ENCODE measurements at regions not wholly inside any gene's neighbourhood (a gene's known extent, or its start where the extent isn't known, plus 50 kb on each side); places are given as distances from the start of the nearest gene placed in this dataset.

GRCh38 chr12:127284021-127284420 is 982.9 kb upstream of the TMEM132C start:
- Histone ChIP-seq H3K4me1 (no peaks in the 10 kb centered on the region), H3K9me3 (no peaks in the 10 kb centered on the region), H3K27ac (no peak overlapping the region)

GRCh38 chr12:127284870-127285431 is 982.0 kb upstream of the TMEM132C start:
- Histone ChIP-seq H3K9me3 (no peaks in the 10 kb centered on the region), H3K27ac (no peak overlapping the region), H3K36me3 (no peaks in the 10 kb centered on the region), H3K27me3 (no peaks in the 10 kb centered on the region), H3K4me1 (no peaks in the 10 kb centered on the region), H3K4me3 (no peak overlapping the region)
- TF ChIP-seq POLR2A (IDR thresholded peaks at IDR 0.05), result no peak
- TF ChIP-seq CTCF (IDR thresholded peaks at IDR 0.05), result no peak
- no peak for DNase-seq

More at GRCh38 chr12:127284021-127284420, 982.9 kb upstream of the TMEM132C start:
- no peak for DNase-seq
- no peaks in the 10 kb centered on the region for H3K27me3 ChIP-seq
- H3K4me3 ChIP-seq, result no peak overlapping the region
- TF ChIP-seq POLR2A (IDR thresholded peaks at IDR 0.05) (no peak), CTCF (IDR thresholded peaks at IDR 0.05) (no peak)
- no peaks in the 10 kb centered on the region for H3K36me3 ChIP-seq

GRCh38 chr12:127286281-127286680 is 980.7 kb upstream of the TMEM132C start:
- DNase-seq, result no peak
- H3K27ac ChIP-seq, result no peak overlapping the region
- TF ChIP-seq CTCF (IDR thresholded peaks at IDR 0.05) (no peak), POLR2A (IDR thresholded peaks at IDR 0.05) (no peak)
- H3K36me3 ChIP-seq, result no peaks in the 10 kb centered on the region
- no peak overlapping the region for H3K4me3 ChIP-seq
- no peaks in the 10 kb centered on the region for H3K4me1 ChIP-seq
- H3K27me3 ChIP-seq, result no peaks in the 10 kb centered on the region
- H3K9me3 ChIP-seq, result no peaks in the 10 kb centered on the region

GRCh38 chr12:127287256-127287655 is 979.7 kb upstream of the TMEM132C start:
- no peaks in the 10 kb centered on the region for H3K9me3 ChIP-seq
- H3K4me1 ChIP-seq, result no peaks in the 10 kb centered on the region
- TF ChIP-seq POLR2A (IDR thresholded peaks at IDR 0.05) (no peak), CTCF (IDR thresholded peaks at IDR 0.05) (no peak)
- H3K27me3 ChIP-seq, result no peaks in the 10 kb centered on the region
- H3K36me3 ChIP-seq, result no peaks in the 10 kb centered on the region
- no peak overlapping the region for H3K27ac ChIP-seq
- H3K4me3 ChIP-seq, result no peak overlapping the region
- DNase-seq, result no peak

GRCh38 chr12:127290251-127290650 is 976.7 kb upstream of the TMEM132C start:
- no peak for DNase-seq
- Histone ChIP-seq H3K36me3 (no peaks in the 10 kb centered on the region), H3K4me1 (no peaks in the 10 kb centered on the region), H3K27ac (no peak overlapping the region), H3K9me3 (no peaks in the 10 kb centered on the region), H3K4me3 (no peak overlapping the region), H3K27me3 (no peaks in the 10 kb centered on the region)
- TF ChIP-seq POLR2A (IDR thresholded peaks at IDR 0.05) (no peak), CTCF (IDR thresholded peaks at IDR 0.05) (no peak)

- DNase-seq, result no peak
- Histone ChIP-seq H3K9me3 (no peaks in the 10 kb centered on the region), H3K4me1 (no peaks in the 10 kb centered on the region), H3K36me3 (no peaks in the 10 kb centered on the region), H3K27me3 (no peaks in the 10 kb centered on the region), H3K27ac (no peak overlapping the region), H3K4me3 (no peak overlapping the region)
- TF ChIP-seq POLR2A (IDR thresholded peaks at IDR 0.05), result no peak
- TF ChIP-seq CTCF (IDR thresholded peaks at IDR 0.05), result no peak
These were observed 974.2 kb upstream of the TMEM132C start for GRCh38 chr12:127292736-127293135.
